GM19351 (cell line): ENCODE measurements at regions not wholly inside any gene's neighbourhood (a gene's known extent, or its start where the extent isn't known, plus 50 kb on each side); places are given as distances from the start of the nearest gene placed in this dataset.

Experiments used
- ATAC-seq: cut with Tn5 transposase; IDR thresholded peaks from one replicate; pipeline ENCODE4 v1.9.1; 2021; ENCODE audit warnings: mild to moderate bottlenecking, moderate library complexity; ENCODE audit not compliant: unreplicated experiment

- no peak for ATAC-seq
Measured at GRCh38 chr15:62816342-62817069, 226.0 kb upstream of the TPM1 start.

GRCh38 chr15:62818691-62819090 lies 223.9 kb upstream of the TPM1 start:
- ATAC-seq = no peak

GRCh38 chr15:62821384-62822131 lies 221.0 kb upstream of the TPM1 start:
- no peak for ATAC-seq

- ATAC-seq = no peak
Measured at GRCh38 chr15:62822228-62822627, 220.3 kb upstream of the TPM1 start.

- no peak for ATAC-seq
Measured at GRCh38 chr15:62823561-62823960, 219.0 kb upstream of the TPM1 start.

- no peak for ATAC-seq
Measured at GRCh38 chr15:62824111-62825015, 218.2 kb upstream of the TPM1 start.

GRCh38 chr15:62825191-62825590 lies 217.4 kb upstream of the TPM1 start:
- no peak for ATAC-seq

GRCh38 chr15:62826561-62826960 lies 216.0 kb upstream of the TPM1 start:
- no peak for ATAC-seq

- ATAC-seq = no peak
Measured at GRCh38 chr15:62828364-62828763, 214.2 kb upstream of the TPM1 start.

- no peak for ATAC-seq
Measured at GRCh38 chr15:62832231-62832630, 210.3 kb upstream of the TPM1 start.

GRCh38 chr15:62833646-62834045 lies 208.9 kb upstream of the TPM1 start:
- no peak for ATAC-seq

- no peak for ATAC-seq
Measured at GRCh38 chr15:62834686-62835329, 207.7 kb upstream of the TPM1 start.

- no peak for ATAC-seq
Measured at GRCh38 chr15:62835351-62835750, 207.2 kb upstream of the TPM1 start.

- ATAC-seq = no peak
Measured at GRCh38 chr15:62835762-62836161, 206.8 kb upstream of the TPM1 start.

GRCh38 chr15:62840526-62841268 lies 201.8 kb upstream of the TPM1 start:
- ATAC-seq = no peak

- no peak for ATAC-seq
Measured at GRCh38 chr15:62841269-62841628, 201.3 kb upstream of the TPM1 start.

GRCh38 chr15:62841891-62842559 lies 200.5 kb upstream of the TPM1 start:
- no peak for ATAC-seq

- no peak for ATAC-seq
Measured at GRCh38 chr15:62843311-62843710, 199.2 kb upstream of the TPM1 start.

GRCh38 chr15:62844564-62845240 lies 197.8 kb upstream of the TPM1 start:
- ATAC-seq = no peak
